ENCODE measurements at regions not wholly inside any gene's neighbourhood (a gene's known extent, or its start where the extent isn't known, plus 50 kb on each side); places are given as distances from the start of the nearest gene placed in this dataset.
"Not testable (repeated sequence)": the region's sequence is repeated elsewhere in the genome, so short reads cannot be mapped to it uniquely, and the experiment has no call there.

GRCh38 chr22:11038786-11039185 lies 4489.2 kb upstream of the OR11H1 start:
- peaks cover 60% of the 10 kb centered on the region for H3K9me3 Mint-ChIP-seq (ENCODE audit: unreplicated experiment)
- H3K9me3 ChIP-seq; H3K27me3 Mint-ChIP-seq (ENCODE audit: insufficient read depth, unreplicated experiment); H3K36me3 Mint-ChIP-seq (ENCODE audit: insufficient read depth, unreplicated experiment); CTCF ChIA-PET; intact Hi-C loops (cut with micrococcal nuclease; ENCODE audit: unreplicated experiment); H3K4me1 Mint-ChIP-seq (ENCODE audit: low read depth, unreplicated experiment); H3K27ac Mint-ChIP-seq (ENCODE audit: unreplicated experiment); H3K4me3 Mint-ChIP-seq (ENCODE audit: unreplicated experiment); H3K27me3 ChIP-seq (replicated peaks; ENCODE audit: control insufficient read depth, insufficient read depth, low read length); POLR2A ChIA-PET; BruUV-seq (replicated peaks); H3K4me1 ChIP-seq; H3K4me3 ChIP-seq (ENCODE audit: low read depth, low read length); DNase-seq; H3K36me3 ChIP-seq (ENCODE audit: control insufficient read depth, insufficient read depth, low read length): not testable (repeated sequence)

- H3K9me3 ChIP-seq; H3K27me3 ChIP-seq (replicated peaks; ENCODE audit: control insufficient read depth, insufficient read depth, low read length); H3K4me1 Mint-ChIP-seq (ENCODE audit: low read depth, unreplicated experiment); H3K27me3 Mint-ChIP-seq (ENCODE audit: insufficient read depth, unreplicated experiment); H3K4me1 ChIP-seq; H3K36me3 Mint-ChIP-seq (ENCODE audit: insufficient read depth, unreplicated experiment); DNase-seq; intact Hi-C loops (cut with micrococcal nuclease; ENCODE audit: unreplicated experiment); CTCF ChIA-PET; BruUV-seq (replicated peaks); H3K4me3 Mint-ChIP-seq (ENCODE audit: unreplicated experiment); POLR2A ChIA-PET; H3K4me3 ChIP-seq (ENCODE audit: low read depth, low read length); H3K27ac Mint-ChIP-seq (ENCODE audit: unreplicated experiment); H3K36me3 ChIP-seq (ENCODE audit: control insufficient read depth, insufficient read depth, low read length): not testable (repeated sequence)
- peaks cover 42% of the 10 kb centered on the region for H3K9me3 Mint-ChIP-seq (ENCODE audit: unreplicated experiment)
Measured at GRCh38 chr22:11041416-11041815, 4486.6 kb upstream of the OR11H1 start.

GRCh38 chr22:11042116-11042515 lies 4485.9 kb upstream of the OR11H1 start:
- H3K9me3 ChIP-seq: no peaks in the 10 kb centered on the region
- no peak overlapping the region for H3K4me3 ChIP-seq (ENCODE audit: low read depth, low read length)
- H3K27me3 Mint-ChIP-seq (ENCODE audit: insufficient read depth, unreplicated experiment): no peaks in the 10 kb centered on the region
- POLR2A ChIA-PET: no interaction called here
- peaks cover 6% of the 10 kb centered on the region for H3K36me3 Mint-ChIP-seq (ENCODE audit: insufficient read depth, unreplicated experiment)
- H3K4me3 Mint-ChIP-seq (ENCODE audit: unreplicated experiment): no peak overlapping the region
- DNase-seq: no peak
- BruUV-seq (replicated peaks): no TSS peak
- no peaks in the 10 kb centered on the region for H3K27me3 ChIP-seq (replicated peaks; ENCODE audit: control insufficient read depth, insufficient read depth, low read length)
- H3K9me3 Mint-ChIP-seq (ENCODE audit: unreplicated experiment): peaks cover 43% of the 10 kb centered on the region
- H3K36me3 ChIP-seq (ENCODE audit: control insufficient read depth, insufficient read depth, low read length): no peaks in the 10 kb centered on the region
- TF ChIP-seq CTCF (IDR thresholded peaks at IDR 0.05; ENCODE audit: insufficient read depth in 1 of 2, low read depth in 1 of 2, low read length in 1 of 2, severe bottlenecking in 1 of 2, unreplicated experiment in 1 of 2): no peak
- no peaks in the 10 kb centered on the region for H3K4me1 ChIP-seq
- no peaks in the 10 kb centered on the region for H3K4me1 Mint-ChIP-seq (ENCODE audit: low read depth, unreplicated experiment)
- intact Hi-C loops (cut with micrococcal nuclease; ENCODE audit: unreplicated experiment): no loop called here
- H3K27ac Mint-ChIP-seq (ENCODE audit: unreplicated experiment): no peak overlapping the region
- CTCF ChIA-PET: no interaction called here

- H3K27me3 ChIP-seq (replicated peaks; ENCODE audit: control insufficient read depth, insufficient read depth, low read length); CTCF ChIA-PET; H3K9me3 ChIP-seq; DNase-seq; H3K36me3 ChIP-seq (ENCODE audit: control insufficient read depth, insufficient read depth, low read length); H3K36me3 Mint-ChIP-seq (ENCODE audit: insufficient read depth, unreplicated experiment); H3K27ac Mint-ChIP-seq (ENCODE audit: unreplicated experiment); BruUV-seq (replicated peaks); H3K4me3 ChIP-seq (ENCODE audit: low read depth, low read length); H3K4me1 Mint-ChIP-seq (ENCODE audit: low read depth, unreplicated experiment); POLR2A ChIA-PET; H3K27me3 Mint-ChIP-seq (ENCODE audit: insufficient read depth, unreplicated experiment); intact Hi-C loops (cut with micrococcal nuclease; ENCODE audit: unreplicated experiment); H3K4me3 Mint-ChIP-seq (ENCODE audit: unreplicated experiment); H3K4me1 ChIP-seq: not testable (repeated sequence)
- H3K9me3 Mint-ChIP-seq (ENCODE audit: unreplicated experiment): peaks cover 41% of the 10 kb centered on the region
Measured at GRCh38 chr22:11043289-11043688, 4484.7 kb upstream of the OR11H1 start.

- CTCF ChIA-PET; H3K4me3 ChIP-seq (ENCODE audit: low read depth, low read length); H3K4me1 Mint-ChIP-seq (ENCODE audit: low read depth, unreplicated experiment); POLR2A ChIA-PET; H3K4me3 Mint-ChIP-seq (ENCODE audit: unreplicated experiment); BruUV-seq (replicated peaks); H3K4me1 ChIP-seq; H3K36me3 ChIP-seq (ENCODE audit: control insufficient read depth, insufficient read depth, low read length); H3K9me3 ChIP-seq; H3K27ac Mint-ChIP-seq (ENCODE audit: unreplicated experiment); intact Hi-C loops (cut with micrococcal nuclease; ENCODE audit: unreplicated experiment); H3K36me3 Mint-ChIP-seq (ENCODE audit: insufficient read depth, unreplicated experiment); H3K27me3 ChIP-seq (replicated peaks; ENCODE audit: control insufficient read depth, insufficient read depth, low read length); H3K27me3 Mint-ChIP-seq (ENCODE audit: insufficient read depth, unreplicated experiment); DNase-seq: not testable (repeated sequence)
- H3K9me3 Mint-ChIP-seq (ENCODE audit: unreplicated experiment): peaks cover 25% of the 10 kb centered on the region
Measured at GRCh38 chr22:11048884-11049283, 4479.1 kb upstream of the OR11H1 start.

GRCh38 chr22:11050226-11050625 lies 4477.8 kb upstream of the OR11H1 start:
- BruUV-seq (replicated peaks); H3K9me3 ChIP-seq; H3K4me1 ChIP-seq; H3K27me3 ChIP-seq (replicated peaks; ENCODE audit: control insufficient read depth, insufficient read depth, low read length); DNase-seq; POLR2A ChIA-PET; intact Hi-C loops (cut with micrococcal nuclease; ENCODE audit: unreplicated experiment); H3K36me3 ChIP-seq (ENCODE audit: control insufficient read depth, insufficient read depth, low read length); H3K4me3 ChIP-seq (ENCODE audit: low read depth, low read length); H3K4me3 Mint-ChIP-seq (ENCODE audit: unreplicated experiment); H3K36me3 Mint-ChIP-seq (ENCODE audit: insufficient read depth, unreplicated experiment); CTCF ChIA-PET; H3K27ac Mint-ChIP-seq (ENCODE audit: unreplicated experiment); H3K4me1 Mint-ChIP-seq (ENCODE audit: low read depth, unreplicated experiment); H3K27me3 Mint-ChIP-seq (ENCODE audit: insufficient read depth, unreplicated experiment): not testable (repeated sequence)
- peaks cover 35% of the 10 kb centered on the region for H3K9me3 Mint-ChIP-seq (ENCODE audit: unreplicated experiment)

Measured in Caco-2 (cell line).